Middle frontal gyrus (tissue), 1 donor: ENCODE measurements at regions not wholly inside any gene's neighbourhood (a gene's known extent, or its start where the extent isn't known, plus 50 kb on each side); places are given as distances from the start of the nearest gene placed in this dataset.
"Not testable (repeated sequence)": the region's sequence is repeated elsewhere in the genome, so short reads cannot be mapped to it uniquely, and the experiment has no call there.

Experiments
- DNase-seq: peaks from one replicate; pipeline ENCODE4 v3.0.0-alpha.2; 2015; ENCODE audit warnings: low spot score; ENCODE audit errors: extremely low spot score

DNA sequence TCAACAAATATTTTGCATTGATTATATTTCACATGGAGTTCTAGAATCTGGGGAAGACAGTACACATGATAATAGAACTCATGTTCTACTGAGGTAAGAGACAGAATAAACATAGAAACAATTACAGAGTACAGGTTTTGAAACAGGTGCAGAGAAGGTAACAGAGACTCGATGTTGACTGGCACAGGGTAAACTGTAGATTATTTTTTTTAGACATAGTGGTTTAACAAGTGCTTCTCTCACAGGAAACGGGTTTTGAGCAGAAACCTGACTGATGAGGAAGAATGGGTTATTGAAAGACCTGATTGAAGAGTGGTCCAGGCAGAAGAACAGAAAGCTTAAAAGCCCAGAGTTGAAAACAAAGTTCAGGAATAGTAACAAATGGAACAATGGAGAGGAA, 1002.5 kb upstream of the FAM98A start:
- no peak for DNase-seq

DNA sequence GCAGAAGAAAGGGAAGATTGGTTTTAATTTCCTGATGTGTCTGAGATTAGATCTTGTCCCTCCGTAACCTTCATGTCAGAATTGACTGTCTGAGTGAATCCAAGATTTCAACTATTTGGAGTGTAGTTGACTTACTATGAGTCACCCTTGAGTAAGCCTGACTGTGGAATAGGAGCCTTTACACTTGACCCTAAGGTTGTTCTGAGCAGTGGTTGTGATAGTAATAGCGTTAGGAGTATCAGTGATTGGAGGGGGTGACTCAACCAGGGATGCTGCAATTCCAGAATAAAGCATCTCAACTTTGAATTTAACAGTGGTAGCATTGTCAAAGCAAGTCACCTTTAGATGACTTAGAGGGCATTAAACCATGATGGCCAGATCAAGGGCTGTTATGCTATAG, 979.5 kb upstream of the FAM98A start:
- DNase-seq, result no peak

DNA sequence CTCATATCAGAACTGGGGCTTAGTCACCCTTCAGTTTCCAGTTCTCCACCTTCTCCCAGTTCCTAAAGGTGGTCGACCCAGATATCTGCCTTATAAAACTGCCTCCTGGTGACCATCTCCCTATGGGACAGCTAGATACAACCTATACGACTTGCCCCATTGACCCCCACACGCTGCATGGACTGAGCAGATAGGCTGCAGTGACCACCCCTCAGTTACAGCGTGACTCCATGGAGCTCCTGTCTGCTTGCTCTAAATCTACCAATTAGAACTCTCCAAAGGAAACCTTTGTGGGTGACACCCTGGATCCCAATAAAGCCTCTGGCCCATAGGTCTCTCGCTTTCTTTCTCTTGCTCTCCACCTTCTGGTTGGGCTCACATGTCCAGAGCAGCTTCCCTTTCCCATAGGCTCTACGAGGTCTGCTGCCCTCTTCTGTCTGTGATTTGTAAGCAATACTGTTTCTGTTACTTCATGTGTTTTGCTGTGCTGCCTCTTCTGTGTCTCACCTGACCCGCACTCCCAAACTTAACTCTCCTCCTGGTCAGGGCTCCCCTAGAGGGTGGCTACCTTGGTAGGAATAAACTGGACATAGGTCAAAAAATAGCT, 971.3 kb upstream of the FAM98A start:
- DNase-seq, result no peak

DNA sequence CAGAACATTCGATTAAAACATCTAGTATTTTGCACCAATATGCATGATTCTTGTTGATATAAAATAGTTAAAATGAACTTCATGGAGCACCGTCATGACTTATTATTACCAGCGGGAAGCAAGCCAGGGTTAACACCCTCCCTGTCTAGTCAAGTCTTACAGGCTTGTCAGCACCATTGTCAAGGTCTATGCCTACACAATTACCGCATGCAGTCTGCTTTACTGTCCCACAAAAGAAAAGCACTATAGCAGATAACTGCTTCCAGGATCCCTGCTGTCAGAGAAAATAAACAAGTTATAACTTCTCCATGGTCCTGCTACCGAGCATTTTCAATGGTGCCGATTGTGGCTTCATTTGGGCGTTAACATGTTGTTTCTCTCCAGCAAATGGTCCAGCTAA, 968.0 kb upstream of the FAM98A start:
- no peak for DNase-seq

DNA sequence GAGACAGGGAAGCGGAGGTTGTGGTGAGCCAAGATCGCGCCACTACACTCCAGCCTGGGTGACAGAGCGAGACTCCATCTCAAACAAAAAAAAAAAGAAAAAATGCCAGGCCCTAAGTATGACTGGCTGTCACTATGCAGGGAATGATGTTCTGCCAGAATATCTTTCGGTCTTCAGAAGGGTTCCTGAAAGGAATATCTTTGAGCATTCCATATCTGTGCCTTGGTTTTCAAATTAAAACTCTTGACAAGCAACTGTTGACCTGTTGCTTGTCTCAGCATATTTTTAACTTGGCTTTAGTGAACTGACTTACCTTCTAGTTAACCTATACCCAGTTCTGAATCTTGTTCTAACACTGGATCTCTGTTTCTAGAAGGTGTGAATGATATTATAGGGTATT, 953.2 kb upstream of the FAM98A start:
- DNase-seq, result no peak

DNA sequence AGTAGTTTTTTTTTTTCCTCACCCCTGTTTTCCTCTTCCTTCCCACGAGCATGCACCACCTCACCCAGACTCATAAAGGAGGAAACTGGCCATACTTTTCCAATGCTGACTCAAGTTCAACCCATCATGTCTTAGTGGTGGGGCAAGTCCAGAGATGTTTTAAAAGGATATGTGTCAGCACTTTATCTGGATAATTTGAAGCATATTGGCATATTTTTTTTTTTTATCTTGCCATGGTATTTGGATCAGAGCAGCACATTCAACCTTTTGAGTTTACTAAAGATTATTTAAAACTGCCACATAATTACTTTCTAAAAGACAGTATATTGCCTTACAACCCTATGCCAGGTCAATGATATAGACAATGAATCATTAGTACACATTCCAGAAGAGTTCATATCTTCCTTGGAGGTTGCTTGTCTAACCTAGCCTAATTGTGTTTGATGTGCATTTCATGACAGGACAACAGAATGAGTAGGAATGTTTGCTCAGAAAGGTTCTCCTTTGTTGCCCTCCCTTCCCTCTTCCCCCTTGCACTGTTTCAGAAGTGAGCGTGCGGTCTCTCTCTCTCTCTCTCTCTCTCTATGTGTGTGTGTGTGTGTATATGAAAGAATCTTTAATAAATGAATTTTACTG, 950.7 kb upstream of the FAM98A start:
- DNase-seq, result no peak

DNA sequence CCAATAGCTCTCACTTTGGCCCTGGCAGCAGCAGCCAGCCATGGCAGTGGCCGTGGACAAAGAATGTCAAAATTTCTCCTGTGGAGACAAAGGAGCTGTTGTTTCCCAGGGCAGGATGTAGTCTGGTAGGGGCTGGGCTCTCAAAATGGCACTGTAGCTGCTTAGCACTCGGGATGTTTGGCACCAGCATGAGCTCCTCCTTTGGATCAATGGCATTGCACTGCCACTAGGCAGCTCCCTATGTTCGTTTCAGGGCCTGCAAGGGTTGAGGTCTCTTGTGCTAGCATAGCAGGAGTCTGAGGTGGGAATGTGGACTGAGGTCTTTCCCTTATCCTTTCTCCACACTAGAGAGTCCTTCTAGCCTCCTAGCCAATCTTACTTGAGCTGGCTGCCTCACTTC, 948.8 kb upstream of the FAM98A start:
- DNase-seq, result no peak

DNA sequence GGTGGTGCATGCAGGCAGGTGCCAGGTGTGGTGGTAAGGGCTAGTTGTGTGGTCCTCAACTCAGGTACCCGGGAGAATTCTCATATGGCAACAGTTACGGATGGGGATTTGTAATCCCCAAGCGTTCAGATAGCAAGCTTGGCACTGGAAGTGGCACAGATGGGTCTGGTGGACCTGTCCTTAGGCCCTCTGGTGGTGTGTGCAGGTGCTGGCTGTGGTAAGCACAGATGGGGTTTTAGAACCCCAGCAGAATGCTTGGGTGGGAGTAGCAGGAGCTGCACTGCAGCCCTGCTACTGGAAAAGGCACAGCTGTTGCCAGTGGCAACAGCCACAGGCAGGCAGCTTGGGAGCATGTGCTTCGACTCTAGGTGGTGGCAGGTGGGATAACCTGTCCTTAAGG, 948.2 kb upstream of the FAM98A start:
- DNase-seq, result no peak

DNA sequence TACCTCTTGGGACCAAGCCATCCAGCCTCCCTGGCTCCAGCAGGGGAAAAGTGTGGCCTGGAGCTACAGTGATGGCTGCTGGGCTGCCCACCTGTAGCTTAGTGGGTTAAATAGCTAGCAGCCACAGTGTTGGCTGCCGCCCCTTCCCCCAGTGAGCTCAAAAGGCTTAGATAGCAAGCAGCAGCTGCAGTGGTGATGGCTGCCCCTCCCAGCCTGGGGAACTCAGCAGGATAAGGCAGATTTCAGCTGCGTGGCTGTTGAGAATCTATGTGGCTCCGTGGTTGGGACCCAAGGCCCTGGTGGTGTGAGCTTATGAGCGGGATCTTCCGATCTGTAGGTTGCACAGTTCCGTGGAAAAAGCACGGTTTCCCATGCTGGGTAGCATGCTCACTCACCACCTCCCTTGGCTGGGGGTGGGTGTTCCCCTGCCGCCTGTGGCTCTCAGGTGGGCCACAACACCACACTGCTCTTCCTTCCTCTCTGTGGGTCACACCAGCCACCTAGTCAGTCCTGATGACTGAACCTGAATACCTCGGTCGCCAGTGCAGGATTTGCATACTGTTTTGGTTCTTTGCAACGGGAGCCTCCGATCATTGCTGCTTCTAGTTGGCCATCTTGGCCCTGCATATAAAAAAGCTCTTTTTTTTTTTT, 946.5 kb upstream of the FAM98A start:
- DNase-seq, result no peak

DNA sequence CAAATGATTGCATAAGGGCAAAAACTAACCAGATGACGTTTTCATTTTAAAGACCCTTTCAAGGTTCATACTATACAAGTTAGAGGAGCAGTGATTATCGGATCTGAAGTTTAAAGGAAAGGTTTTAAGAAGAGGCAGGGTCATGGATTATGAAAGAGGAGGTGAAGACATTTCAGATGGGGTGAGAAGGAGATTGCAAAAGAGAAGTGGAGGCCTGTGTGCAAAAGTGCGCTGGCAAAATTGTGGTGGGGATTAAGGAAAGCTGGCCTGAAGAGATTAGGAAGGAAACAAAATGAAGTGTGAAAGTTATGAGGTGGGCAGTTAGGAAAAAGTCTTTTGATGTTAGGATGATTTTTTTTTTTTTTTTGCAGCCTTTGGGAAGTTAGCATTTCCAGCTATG, 935.7 kb upstream of the FAM98A start:
- no peak for DNase-seq

DNA sequence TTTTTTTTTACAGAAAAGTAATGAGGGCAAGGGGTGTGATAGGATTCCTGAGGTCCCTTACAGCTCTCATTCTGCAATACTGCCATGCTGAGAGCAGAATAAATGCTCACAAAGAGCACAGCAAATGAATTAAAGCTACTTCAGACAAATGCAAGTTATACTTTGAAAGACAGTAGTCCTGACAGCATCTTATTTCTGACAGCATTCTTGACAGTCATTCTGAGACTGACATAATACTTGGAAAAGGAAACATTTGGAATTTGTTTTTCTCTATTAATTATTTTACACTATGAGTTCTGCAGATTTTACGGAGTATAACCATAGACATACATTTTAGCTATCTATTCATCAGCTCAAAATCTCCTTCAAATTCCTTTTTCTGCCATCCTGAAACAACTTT, 935.2 kb upstream of the FAM98A start:
- no peak for DNase-seq

DNA sequence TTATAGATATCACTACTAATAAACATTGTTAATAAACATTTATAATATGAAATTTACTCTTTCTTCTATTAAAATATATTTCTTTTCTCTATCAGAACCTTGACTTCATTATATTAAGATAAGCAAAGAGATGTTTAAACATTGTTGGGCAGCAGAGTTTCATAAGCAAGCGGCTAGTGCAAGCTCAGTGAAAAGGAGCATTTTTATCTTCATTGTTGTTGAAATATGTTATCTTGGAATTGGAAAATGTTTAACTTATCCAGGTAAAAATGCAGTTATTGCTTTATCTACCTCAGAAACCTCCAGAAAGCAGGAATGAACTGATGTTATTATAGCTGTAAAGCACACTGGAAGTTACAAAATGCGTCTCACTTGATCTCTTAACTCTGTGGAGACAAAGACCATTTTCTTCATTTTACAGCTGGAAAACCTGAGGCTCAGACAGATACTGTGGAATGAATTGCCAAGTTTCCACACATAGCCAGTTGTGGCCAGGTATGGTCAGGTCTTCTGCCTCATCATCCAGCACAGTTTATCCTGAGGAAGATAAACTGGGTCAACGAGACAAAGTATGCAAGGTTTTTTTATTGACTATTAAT, 934.6 kb upstream of the FAM98A start:
- DNase-seq, result no peak

DNA sequence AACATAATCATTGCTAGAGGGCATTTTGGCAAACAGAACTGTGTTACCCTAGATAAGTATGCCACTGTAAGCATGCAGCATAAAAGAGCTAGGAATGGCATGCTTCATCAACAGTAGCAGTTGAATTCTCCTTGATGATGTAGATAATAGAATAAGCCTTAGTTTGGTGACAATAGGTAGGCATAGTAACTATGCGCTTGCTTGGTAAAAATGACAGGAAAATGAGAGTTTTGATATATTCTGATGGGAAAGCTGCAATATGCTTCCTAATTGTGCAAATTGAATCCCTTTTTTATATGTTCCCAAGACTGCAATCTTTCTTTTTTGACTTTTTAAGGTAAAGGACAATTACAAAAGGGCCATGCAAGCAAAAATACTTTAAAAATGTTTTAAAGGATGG, 930.9 kb upstream of the FAM98A start:
- no peak for DNase-seq

DNA sequence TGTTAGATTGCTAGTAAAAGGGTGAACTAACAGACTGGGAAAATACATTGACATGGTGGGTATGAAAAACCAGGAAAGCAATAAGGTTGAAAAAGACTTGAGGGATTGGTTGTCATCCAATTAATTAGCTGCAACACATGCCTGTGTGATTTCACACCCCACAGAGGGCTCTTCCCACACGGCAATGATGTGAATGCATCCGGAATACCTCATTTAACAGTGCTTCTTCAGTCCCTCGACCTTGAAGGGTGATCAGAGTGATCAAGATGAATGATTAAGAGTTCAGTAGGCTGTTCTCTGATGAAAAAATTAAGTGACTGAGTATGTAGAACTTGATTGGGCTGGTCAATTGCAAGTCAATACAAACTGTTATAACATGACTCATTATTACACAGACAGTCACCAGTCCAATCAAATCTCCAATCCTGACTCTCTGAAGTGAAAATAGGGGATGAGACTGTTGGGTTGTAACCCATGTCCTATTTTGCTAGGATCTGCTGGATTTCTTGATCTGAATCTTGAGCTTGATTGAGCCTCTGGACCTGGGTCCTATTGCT, 924.9 kb upstream of the FAM98A start:
- DNase-seq, result no peak

DNA sequence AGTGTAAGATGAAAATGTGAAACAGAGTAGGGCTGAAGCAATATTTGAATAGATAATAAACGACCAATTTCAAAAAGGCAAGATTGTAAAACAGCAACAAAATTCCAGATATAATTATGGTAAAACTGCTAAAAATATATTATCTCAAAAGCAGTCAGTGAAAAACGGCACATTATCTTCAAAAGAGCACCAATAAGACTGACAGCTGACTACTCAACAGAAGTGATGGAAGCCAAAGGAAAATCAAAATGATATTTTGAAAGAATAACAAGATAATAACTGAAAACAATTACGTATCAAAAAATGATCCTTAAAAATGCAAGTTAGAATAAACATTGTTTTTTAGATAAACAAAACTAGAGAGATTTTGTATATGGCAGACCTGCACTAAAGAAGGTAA, 920.6 kb upstream of the FAM98A start:
- no peak for DNase-seq

DNA sequence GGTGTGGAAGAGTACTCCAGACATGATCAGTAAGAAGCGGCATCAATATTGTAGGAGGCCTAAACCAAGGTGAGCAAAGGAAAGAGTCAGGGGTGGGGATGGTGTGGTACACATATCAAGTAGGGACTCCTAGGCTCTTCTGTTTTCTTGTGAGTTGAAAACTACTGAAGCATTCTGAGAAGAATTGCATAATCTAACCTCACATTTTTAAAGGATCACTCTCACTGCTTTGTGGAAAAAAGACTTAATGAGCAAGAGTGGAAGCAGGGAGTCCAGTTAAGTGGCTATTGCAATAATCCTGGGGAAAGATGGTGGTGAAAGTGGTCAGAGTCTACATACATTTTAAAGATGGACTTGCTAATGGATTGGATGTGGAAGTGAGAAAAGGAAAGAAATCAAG, 899.5 kb upstream of the FAM98A start:
- no peak for DNase-seq

DNA sequence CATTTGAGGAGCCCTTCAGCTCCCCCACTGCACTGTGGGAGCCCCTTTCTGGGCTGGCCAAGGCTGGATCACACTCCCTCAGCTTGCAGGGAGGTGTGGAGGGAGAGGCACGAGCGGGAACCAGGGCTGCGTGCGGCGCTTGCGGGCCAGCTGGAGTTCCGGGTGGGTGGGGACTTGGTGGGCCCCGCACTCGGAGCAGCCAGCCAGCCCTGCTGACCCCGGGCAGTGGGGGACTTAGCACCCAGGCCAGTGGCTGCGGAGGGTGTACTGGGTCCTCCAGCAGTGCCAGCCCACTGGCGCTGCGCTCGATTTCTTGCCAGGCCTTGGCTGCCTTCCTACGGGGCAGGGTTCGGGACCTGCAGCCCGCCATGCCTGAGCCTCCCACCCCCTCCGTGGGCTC, 895.1 kb upstream of the FAM98A start:
- not testable (repeated sequence) for DNase-seq

DNA sequence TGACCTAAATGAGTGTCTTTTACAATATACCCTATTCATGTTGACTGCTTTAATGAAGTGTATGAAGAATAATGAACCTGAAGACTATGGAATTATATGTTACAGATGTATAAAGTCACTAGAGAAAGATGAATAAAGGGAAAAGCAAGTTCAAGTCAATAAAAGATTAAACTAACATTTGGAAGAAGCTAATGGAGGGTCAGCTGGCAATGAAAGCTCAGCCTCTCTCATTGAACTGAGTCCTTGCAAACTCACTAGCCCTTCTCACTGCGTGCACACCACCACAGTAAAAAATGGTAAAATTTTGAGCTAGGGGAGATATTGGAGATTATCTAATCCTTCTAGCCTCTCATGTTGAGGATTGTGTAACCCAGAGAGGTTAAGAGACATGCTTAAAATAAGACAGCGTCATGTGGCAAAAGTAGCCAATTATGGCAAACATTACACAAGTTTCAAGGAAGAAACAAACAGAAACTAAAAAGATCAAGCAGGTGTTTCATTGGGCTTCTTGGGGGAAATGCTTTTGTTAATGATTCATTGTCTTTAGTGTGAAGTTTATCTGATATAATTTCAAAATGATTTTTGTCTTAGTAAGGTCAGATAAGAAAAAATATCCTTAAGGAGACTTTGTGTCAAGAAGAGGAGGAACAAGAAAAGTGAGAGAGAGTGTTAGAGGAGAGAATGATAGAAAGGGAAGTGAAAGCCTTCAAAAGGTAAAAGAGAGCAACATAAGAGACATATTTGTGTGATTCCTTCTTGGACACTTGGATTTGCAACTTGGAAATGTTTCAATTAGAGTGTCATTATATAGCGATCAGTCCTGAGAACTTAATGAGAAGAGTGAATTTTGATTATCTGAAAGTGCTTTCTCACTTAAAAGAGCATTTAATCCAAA, 893.7 kb upstream of the FAM98A start:
- no peak for DNase-seq

DNA sequence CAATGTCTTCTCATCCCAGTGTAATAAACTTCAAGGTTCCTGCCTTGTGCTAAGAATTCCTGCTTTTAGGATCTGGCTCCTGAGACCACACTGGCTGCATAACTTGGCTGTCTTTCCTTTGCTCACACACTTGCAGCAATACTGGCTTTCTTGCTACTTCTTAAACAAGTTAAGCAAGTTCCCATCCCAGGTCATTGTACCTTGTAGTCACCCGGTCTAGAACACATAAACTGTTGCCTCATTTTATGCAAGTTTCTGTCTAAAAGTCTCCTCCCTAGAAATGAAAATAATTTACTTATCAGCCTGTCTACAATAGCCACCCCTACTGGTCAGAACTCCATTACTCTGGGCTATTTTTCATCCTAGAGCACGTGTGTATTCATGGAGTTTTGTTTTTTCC, 887.9 kb upstream of the FAM98A start:
- no peak for DNase-seq

DNA sequence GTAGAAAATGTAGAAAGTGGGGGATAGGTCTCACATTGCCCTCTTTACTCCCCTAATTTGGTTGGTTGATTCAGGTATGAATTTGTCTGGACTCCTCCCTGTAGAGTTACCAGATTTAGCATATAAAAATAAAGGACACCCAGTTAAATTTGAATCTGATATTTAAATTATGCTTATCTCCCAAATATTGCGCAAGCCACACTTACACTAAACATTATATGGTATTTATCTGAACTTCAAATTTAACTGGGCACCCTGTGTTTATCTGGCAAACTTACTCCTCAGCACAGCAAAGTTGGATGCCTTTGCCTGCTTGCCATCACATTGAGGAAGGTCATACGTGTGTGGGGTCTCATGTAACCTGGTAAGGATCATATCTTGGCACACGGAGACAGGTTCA, 882.4 kb upstream of the FAM98A start:
- no peak for DNase-seq

DNA sequence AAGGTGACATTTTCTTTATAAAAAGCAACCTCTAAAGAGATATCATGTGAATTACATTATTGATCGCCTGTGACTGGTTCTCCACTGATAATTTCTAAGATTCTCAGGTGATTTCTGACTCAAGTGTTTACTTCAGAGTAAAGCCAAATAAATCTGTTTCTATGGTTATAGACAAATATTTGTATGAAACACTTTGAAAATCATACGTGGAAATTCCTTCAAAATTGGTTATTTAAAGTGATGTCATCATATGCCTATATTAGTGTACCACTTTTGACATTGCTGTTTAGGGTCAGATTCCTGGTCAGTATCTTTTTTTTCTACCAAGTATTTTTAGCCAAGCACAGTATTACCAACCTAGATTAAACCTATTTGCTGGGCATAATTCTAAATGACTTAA, 881.3 kb upstream of the FAM98A start:
- DNase-seq, result no peak
